LNCaP clone FGC (cell line): ENCODE measurements at regions not wholly inside any gene's neighbourhood (a gene's known extent, or its start where the extent isn't known, plus 50 kb on each side); places are given as distances from the start of the nearest gene placed in this dataset.

Experiments
- DNase-seq: peaks from one replicate; pipeline ENCODE4 v3.0.0-alpha.2; 2011; ENCODE audit warnings: low read depth
- H3K4me3 ChIP-seq: 2 replicates; pipeline ENCODE4 v1.5.1; 2011; ENCODE audit warnings: mild to moderate bottlenecking, low read depth, low read length, control low read depth
- CTCF ChIP-seq: IDR thresholded peaks from 2 replicates; pipeline ENCODE4 v1.5.1; 2012; ENCODE audit warnings: mild to moderate bottlenecking; ENCODE audit not compliant: control insufficient read depth, insufficient read depth; ENCODE audit errors: extremely low read depth

GRCh38 chr11:106395716-106396349 is 318.4 kb downstream of the AASDHPPT start:
- no peak for TF ChIP-seq CTCF
- no peak for DNase-seq
- H3K4me3 ChIP-seq, result no peak overlapping the region

- DNase-seq, result no peak
Measured at GRCh38 chr11:106397787-106398501, 320.5 kb downstream of the AASDHPPT start.

GRCh38 chr11:106398502-106399075 is 321.1 kb downstream of the AASDHPPT start:
- no peak for DNase-seq
- no peak overlapping the region for H3K4me3 ChIP-seq
- no peak for TF ChIP-seq CTCF

More at GRCh38 chr11:106397787-106398501, 320.5 kb downstream of the AASDHPPT start:
- TF ChIP-seq CTCF, result no peak
- no peak overlapping the region for H3K4me3 ChIP-seq

- TF ChIP-seq CTCF, result no peak
- no peak overlapping the region for H3K4me3 ChIP-seq
- no peak for DNase-seq
Measured at GRCh38 chr11:106399076-106399511, 321.6 kb downstream of the AASDHPPT start.

- H3K4me3 ChIP-seq, result no peak overlapping the region
- no peak for TF ChIP-seq CTCF
- DNase-seq, result no peak
Measured at GRCh38 chr11:106399624-106400023, 322.2 kb downstream of the AASDHPPT start.

GRCh38 chr11:106400949-106401570 is 323.6 kb downstream of the AASDHPPT start:
- TF ChIP-seq CTCF, result no peak
- DNase-seq, result no peak
- no peak overlapping the region for H3K4me3 ChIP-seq
